ENCODE measurements at regions not wholly inside any gene's neighbourhood (a gene's known extent, or its start where the extent isn't known, plus 50 kb on each side); places are given as distances from the start of the nearest gene placed in this dataset.

DNA sequence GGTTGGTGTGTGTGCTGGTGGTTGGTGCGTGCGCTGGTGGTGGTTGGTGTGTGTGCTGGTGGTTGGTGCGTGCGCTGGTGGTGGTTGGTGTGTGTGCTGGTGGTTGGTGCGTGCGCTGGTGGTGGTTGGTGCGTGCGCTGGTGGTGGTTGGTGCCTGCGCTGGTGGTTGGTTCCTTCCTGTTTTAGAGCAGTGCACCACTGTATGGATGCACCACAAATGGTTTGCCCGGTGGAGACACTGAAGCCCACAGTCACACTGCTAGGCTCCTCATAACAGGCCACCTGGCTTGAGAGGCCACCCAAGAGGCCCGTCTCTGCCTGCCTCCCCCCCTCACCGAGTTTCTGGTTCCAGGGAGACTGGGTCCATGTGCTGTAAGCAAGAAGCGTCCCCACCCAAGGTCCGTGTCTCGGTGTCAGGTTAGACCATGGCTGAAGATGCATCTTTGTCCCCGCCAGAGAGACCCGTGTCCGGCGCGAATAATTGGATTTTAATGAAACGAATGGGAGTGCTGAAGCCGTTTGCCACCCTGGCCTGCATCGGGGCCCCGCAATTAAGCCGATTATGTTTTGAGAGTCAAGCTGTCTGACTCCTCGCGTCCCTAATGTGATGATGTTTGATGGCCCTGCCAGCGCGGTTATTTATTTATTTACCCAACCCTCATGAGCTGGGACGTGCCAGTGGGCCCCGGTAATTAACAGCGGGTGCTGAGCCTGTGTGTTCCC lies 161.3 kb upstream of the GSE1 start:
- ATAC-seq (ENCODE audit: poor library complexity) (no peak), DNase-seq (no peak)
- intact Hi-C loops (cut with DNase I), result no loop called here

DNA sequence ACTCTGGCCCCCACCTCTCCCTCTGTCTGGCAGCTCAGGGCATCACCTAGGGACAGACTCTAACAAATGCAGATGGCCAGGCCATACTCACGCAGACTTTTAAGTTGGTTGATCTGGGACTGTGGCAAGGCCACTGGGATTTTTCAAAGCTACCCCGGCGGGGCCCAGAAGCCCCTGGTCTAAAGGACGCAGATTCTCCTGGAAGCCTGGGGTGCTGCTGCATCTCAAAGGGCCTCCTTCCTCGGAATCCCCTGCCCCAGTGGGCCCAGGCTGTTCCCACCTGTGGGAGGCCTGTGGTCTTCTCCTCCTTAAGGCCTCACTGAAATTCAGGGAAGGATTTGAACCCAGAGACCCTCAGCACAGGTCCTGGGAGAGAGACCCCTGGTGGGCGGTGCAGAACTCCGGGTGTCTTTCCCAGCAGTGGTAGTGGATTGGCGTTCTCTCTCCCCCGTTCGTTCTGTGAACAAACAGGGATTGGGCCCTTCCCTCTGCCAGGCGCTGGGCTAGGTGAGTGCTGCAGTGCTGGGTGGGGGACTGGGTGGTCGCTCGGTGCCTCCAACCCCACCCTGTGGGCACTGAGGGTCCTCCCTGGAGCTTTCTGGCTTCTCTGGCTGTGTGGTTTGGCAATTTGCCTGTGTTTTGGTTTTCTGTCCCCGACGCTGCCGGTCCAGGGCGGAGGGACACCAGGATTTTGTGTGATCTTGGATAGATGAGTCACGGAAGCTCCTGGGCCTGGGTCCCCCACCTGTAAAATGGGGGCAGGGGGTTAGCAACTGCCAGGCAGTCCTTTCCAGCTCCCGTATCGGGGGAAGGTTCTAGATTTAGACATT lies 160.5 kb upstream of the GSE1 start:
- ATAC-seq (ENCODE audit: poor library complexity) (no peak), DNase-seq (no peak)
- intact Hi-C loops (cut with DNase I), result no loop called here

DNA sequence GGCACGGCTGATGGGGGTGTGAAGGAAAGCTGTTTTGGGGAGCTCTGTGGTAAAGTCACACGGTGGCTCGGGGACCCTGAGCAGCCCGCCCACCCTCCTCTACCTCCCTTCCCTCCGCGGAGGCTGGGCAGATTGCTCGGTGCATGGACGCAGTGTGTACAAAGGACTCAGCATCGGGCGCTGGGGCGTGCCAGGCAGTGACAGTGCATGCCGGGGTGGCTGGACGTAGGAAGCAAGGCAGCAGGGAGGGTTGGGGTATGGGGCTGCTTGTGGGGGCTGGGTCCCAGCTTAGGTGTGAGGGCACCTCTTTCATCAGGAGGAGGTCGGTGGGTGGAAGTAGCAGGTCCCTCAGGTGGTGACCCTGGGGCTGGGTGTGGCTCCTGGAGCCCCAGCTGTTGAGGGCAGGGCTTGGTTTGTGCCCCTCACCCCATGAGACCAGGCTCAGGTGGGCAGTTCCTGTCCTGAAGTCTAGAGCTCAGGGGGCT lies 159.9 kb upstream of the GSE1 start:
- ATAC-seq (ENCODE audit: poor library complexity), result no peak

DNA sequence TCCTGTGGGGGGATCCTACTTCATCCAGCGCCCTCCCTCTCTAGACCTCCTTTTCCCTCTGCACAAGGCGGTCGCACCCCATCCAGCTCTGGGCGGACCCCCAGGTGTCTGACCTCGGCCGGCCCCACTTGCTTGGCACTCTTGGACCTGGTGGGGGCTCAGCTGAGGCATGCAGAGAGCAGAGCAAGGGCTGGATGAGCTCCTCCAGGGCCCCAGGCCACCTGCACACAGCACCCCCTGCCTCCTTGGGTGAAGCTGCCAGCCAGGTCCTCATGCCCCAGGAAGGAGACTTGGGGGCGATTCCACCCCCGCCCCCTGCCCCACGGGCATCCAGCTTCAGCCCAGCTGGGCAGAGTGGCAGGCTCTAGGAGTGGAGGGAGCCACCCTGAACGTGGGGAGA lies 159.4 kb upstream of the GSE1 start:
- no peak for DNase-seq
- intact Hi-C loops (cut with DNase I), result no loop called here
- no peak for ATAC-seq (ENCODE audit: poor library complexity)

More for the DNA sequence above, 159.9 kb upstream of the GSE1 start:
- intact Hi-C loops (cut with DNase I), result no loop called here
- no peak for DNase-seq

DNA sequence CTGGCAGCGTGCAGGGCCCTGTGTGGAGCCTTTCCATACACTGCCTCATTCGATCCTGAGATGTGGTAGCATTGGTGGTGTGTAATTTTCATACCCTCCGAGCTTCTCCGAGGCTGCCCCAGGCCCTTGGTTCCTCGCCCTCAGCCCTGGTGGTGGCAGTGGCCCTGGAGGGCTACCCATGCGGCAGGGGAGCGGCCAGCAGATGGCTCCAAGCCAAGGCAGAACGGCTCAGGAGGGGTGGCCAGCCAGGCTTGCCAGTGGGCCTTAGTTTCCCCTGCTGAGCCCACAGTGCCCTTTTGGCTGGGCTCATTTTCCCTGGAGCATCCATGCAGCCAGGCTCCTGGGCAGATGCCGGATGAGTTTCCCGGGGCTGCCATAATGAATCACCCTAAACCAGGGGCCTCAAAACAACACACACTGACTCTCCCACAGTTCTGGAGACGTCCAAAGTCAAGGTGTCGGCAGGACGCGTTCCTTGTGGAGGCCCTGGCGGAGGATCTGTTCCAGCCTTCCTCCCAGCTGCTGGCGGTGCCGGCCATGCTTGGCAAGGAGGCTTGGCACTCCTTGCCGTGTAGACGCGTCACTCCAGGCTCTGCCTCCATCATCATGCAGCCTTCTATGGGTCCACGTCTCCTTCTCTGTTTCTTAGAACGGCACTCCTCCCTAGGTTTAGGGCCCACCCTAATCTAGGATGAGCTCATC lies 158.8 kb upstream of the GSE1 start:
- ATAC-seq (ENCODE audit: poor library complexity) (no peak), DNase-seq (no peak)
- intact Hi-C loops (cut with DNase I), result no loop called here

DNA sequence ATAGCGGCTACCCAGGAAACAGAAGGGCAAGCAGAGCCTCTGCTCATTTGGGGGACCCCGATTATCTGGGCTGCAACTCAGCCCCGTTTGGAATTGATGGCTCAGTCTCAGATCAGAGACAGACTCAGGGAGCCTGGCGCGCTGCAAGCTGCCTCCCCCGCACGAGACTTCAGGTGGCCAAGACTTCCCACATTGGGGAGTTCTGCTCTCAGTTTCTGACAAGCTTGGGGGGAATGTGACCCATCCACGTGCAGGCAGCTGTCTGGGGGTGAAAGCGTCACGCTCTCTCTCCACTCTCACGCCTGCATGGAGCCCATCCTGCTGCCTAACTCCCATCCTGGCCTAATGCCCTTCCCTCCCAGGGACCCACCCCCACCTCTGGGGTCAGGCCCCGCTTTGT lies 157.6 kb upstream of the GSE1 start:
- intact Hi-C loops (cut with DNase I), result no loop called here
- ATAC-seq (ENCODE audit: poor library complexity) (no peak), DNase-seq (no peak)

DNA sequence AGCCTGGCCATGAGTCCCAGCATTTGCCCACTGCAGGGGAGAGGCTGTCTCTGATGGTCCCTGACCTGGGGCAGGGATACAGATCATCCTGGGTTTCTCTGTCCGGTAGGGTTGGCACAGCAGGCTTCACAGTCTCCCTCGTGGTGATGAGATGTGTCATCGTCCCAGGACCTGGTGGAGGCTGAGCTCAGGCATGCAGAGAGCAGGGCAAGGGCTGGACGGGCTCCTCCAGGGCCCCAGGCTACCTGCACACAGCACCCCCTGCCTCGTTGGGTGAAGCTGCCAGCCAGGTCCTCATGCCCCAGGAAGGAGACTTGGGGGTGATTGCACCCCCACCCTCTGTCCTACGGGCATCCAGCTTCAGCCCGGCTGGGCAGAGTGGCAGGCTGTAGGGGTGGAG lies 155.8 kb upstream of the GSE1 start:
- intact Hi-C loops (cut with DNase I), result no loop called here
- no peak for DNase-seq
- no peak for ATAC-seq (ENCODE audit: poor library complexity)

DNA sequence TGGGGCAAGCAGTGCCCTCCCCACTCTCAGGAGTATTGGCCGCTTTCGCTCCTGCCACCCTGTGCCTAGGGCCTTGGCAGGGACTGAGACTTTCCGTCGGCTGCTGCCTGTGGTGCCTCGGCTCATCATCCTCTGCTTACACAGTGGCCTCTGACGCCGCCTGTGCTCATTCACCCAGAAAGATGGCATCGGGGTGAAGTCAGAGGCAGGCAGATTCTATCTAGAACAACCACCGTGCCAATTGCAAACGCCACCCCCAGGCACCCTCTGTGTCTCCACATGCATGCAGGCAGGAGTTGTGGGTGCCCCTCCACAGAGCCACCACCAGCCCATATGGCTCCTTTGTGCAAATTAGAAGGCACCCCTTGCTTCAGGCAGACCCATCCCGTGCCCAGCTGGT lies 154.2 kb upstream of the GSE1 start:
- DNase-seq, result no peak
- intact Hi-C loops (cut with DNase I), result no loop called here
- peak; percentile 10 for ATAC-seq (ENCODE audit: poor library complexity)

DNA sequence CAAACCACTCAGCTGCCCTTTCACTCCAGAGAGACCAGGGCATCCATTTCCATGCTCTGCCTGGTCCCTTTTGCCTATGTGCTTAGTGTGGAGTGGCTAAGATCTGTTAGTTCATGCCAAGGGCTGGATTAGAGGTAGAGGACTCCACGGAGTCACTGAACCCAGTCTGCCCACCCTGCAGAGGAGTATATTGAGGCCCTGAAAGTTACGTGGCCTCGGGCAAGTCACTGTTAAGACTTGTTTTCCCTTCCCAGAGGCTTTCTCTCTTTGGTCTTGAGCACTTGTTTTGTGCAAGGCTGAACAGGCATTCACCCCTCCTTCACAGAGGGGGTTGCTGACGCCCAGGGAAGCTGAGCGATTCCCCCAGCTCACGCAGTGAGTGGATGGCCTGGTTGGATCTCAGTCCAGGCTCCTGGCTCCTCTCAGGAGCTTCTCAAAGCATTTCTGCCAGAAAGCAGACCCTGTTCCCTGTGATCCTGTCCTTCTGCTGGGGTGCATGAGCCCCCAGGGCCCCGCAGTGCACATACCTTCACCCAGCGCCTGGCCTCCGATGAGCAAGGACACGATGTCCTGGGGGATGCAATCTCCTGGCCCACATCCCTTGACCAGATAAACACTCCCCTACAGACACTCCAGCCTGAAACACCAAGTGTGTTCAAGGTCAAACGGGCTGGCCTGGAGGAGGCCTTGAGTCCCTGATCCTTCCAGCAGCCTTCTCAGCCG lies 153.4 kb upstream of the GSE1 start:
- DNase-seq, result no peak
- intact Hi-C loops (cut with DNase I), result no loop called here
- peak; percentile 40 for ATAC-seq (ENCODE audit: poor library complexity)

DNA sequence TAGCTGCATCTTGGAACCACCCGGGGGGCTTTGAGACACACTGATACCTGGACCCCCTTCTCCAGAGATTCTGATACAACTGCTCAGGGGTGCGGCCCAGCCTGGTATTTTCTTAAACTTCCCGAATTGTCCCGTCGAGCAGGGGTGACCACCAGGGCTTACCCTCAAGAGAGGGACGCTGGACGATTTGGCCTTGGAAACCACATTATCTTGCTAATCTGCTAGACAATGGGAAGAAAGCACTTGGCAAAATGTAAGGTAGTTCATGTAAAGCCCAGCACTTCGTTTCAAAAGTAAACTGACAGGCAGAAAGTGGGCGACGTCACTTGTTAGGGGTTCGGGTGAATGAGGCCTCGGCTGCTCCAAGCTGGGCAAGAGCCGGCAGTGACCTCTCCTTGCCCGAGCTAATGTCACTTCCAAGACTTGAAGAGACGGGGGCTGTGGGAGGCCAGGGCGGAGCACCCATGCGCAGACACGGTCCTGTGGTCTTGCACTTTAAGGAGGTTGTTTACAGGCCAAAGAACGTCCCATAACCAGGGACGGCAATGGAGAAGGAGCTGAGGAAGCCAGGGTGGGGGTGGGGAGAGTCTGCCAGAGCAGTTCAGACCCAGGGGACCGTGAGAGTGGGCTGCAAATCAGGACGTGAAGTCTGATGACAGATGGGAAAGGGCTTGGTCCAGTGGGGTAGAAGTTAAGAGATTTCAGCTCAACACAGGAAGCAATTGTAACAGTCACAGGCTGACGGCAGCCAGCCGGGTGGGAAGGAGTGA lies 152.7 kb upstream of the GSE1 start:
- DNase-seq, result no peak
- no peak for ATAC-seq (ENCODE audit: poor library complexity)
- intact Hi-C loops (cut with DNase I), result no loop called here

DNA sequence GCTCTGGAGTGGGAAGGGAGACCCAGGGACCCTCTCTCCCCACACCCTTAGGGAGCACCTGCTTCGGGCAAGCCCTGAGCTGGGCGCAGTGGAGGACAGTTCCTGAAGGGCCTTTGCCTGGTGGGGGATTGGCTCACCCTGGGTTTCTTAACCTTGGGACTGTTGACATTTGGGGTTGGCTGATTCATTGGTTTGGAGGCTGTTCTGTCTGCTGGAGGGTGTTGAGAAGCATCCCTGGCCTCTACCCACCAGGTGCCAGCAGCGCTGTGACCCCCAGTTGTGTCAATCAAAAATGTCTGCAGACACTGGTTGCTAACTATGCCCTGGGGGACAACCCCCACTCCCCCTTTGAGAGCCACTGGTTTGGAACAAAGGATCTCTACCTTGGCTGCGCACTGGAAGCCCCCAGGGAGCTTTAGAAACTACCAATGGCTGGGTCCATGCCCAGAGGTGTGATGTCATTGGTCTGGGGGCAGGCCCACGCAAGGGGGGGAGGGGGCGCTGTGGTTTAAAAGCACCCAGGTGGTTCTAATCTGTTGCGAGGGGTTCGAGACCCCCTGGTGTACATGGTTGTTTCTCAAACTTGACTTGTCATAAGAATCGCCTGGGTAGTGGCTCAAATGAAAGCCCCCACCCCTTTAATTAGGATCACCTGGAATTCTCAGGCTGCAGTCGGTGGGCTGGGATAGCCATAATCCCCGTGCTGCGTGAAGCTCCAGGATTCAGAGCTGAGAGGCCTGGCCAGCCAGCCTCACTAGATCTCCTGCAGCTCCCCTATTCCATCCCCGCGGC lies 151.9 kb upstream of the GSE1 start:
- intact Hi-C loops (cut with DNase I), result no loop called here
- ATAC-seq (ENCODE audit: poor library complexity) (no peak), DNase-seq (no peak)

DNA sequence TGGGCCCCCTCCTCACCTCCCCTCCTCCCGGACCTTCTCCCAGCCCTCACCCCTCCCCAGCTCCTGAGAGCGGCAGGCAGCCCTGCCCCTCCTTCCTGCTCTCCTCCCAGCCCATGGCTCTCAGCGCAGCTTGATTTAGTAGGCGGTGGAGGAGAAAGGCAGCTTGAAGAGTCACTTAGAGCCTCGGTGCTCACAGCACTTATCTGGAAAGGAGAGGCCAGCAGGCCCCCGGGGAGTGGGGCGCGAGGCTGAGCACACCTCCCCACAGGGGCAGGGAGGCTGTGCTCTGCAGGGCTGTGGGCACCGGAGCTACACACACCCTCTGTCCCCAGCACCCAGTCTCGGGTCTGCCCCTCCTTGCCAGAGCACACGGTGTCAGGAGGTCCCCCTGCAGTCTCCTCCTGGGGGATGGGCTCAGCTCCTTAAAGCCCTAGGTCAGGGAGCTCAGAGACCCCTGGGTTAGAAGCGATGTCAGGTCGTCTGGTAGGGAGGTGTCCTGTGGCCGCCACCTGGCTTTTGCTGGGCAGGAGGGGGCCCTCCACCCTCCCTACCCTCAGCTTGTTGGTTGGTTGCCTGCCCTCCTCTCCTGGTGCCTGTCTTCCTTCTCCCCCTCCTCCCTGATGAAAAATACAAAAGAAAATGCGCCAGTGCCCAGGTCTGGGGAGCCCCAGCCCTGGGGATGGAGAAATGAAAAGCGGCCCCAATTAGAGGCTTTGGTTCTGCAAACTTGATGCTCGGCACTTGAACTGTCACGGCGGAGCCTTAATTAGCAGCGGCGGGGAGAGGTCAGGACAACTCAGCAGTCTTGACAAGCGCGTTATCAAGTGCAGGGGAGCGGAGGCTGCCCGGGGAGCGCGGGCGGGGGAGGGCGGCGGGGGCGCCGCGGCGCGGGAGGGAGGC lies 151.1 kb upstream of the GSE1 start:
- peak; percentile 56 for ATAC-seq (ENCODE audit: poor library complexity)
- intact Hi-C loops (cut with DNase I), result no loop called here
- DNase-seq, result peak; percentile 71

DNA sequence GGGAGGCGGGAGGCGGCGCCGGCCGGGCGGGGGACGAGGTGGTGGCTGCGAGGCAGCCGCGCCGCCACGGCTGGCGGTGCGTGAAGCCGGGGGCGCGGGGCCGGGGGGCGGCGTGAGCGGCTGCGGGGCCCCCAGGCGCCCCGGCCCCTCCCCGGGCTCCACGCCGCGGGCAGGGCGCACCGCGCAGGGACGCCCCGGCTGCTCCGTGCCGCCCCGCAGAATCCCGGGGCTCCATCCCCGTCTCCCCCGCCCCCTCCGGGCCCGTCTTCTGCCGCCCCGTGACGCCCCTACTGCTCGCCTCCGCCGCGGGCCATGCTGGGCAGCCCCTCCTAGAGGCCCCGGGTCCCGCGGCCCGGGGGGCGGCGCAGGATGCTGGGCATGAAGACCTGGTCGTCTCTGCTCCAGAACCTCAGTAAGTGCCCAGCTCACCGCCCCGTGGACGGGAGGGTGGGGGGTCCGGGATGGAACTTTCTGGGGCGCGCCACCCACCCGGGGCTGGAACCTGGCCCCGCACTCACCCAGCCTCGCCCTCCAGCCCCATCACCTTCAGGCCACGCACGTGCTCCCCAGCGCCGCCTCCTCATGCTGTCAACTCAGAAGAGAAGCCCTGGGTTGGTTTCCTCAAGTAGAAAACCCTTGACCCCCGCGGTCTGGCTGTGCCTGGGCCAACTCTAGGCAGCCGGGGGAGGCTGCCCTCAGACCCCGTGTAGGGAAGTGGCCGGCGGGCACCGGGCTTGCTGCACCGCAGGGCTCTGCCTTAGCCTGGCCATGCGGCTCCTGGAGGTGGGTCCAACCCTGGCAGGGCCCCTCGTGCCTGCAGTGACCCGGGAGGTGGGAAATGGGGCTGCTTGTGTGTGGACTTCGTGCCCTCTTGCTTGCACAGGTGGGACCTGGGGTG lies 150.2 kb upstream of the GSE1 start:
- intact Hi-C loops (cut with DNase I), result no loop called here
- no peak for DNase-seq
- no peak for ATAC-seq (ENCODE audit: poor library complexity)

DNA sequence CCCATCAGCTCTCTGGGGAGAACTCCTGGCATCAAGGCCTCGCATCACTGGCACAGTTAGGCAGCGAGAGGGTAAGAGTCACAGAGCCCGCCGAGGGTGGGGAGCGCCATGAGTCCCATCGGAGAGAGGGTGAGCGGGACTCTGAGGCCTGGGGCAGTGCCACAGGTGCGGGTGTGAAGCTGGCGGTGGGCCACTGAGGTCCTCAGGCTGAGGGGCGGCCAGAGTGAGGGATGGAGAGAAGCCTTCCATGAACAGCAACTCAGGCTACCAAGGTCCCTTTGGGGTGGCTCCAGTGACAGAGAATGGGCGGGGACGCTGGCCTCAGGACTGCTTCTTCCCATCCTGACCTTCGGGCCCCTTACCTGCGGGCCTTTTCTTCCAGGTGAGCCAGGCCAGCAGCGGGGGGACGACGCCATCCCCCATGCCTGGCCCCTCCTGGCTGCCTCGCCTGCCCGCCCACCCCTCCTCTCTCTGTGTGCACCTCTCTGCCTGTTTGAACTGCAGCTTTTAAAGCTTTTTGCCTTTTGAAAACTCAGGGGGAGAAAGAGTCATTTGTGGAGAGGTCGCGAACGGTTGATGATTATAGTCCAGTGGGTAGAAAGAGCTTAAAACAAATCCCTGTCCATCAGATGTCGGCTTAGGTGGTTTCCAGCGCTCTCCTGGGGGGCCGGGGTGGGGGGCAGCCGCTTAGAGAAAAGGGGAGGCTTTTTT lies 149.3 kb upstream of the GSE1 start:
- DNase-seq (no peak), ATAC-seq (ENCODE audit: poor library complexity) (no peak)
- intact Hi-C loops (cut with DNase I), result no loop called here
